ENCODE measurements at regions not wholly inside any gene's neighbourhood (a gene's known extent, or its start where the extent isn't known, plus 50 kb on each side); places are given as distances from the start of the nearest gene placed in this dataset.

- TF ChIP-seq ZNF565 (CRISPR knock-in tag; conservative IDR thresholded peaks at IDR 0.05; ENCODE audit: low read depth) (no peak), TCF4 (CRISPR knock-in tag; IDR thresholded peaks at IDR 0.05; ENCODE audit: borderline replicate concordance) (no peak), BACH2 (CRISPR knock-in tag; IDR thresholded peaks at IDR 0.05; ENCODE audit: borderline replicate concordance) (no peak)
Measured at GRCh38 chr6:14290041-14290771, 172.6 kb downstream of the CD83 start (continued).

GRCh38 chr6:14290772-14291330 lies 173.3 kb downstream of the CD83 start:
- ATAC-seq = no peak
- TF ChIP-seq POU6F1 (CRISPR knock-in tag; IDR thresholded peaks at IDR 0.05; ENCODE audit: borderline replicate concordance, low read depth) = no peak
- no peak for TF ChIP-seq ARNTL (CRISPR knock-in tag; IDR thresholded peaks at IDR 0.05; ENCODE audit: borderline replicate concordance, low read depth)
- TF ChIP-seq GLIS3 (CRISPR knock-in tag; IDR thresholded peaks at IDR 0.05) = no peak
- no peak for TF ChIP-seq CSRNP3 (CRISPR knock-in tag; IDR thresholded peaks at IDR 0.05)
- no peak for TF ChIP-seq ZFP30 (CRISPR knock-in tag; IDR thresholded peaks at IDR 0.05)
- TF ChIP-seq CSDC2 (CRISPR knock-in tag; IDR thresholded peaks at IDR 0.05) = no peak
- TF ChIP-seq CREB5 (CRISPR knock-in tag; IDR thresholded peaks at IDR 0.05; ENCODE audit: low read depth) = no peak
- TF ChIP-seq PATZ1 (CRISPR knock-in tag; IDR thresholded peaks at IDR 0.05; ENCODE audit: borderline replicate concordance) = no peak
- no peak for TF ChIP-seq BACH2 (CRISPR knock-in tag; IDR thresholded peaks at IDR 0.05; ENCODE audit: borderline replicate concordance)
- TF ChIP-seq ZNF70 (CRISPR knock-in tag; IDR thresholded peaks at IDR 0.05) = no peak
- no peak for TF ChIP-seq ISL1 (CRISPR knock-in tag; IDR thresholded peaks at IDR 0.05)
- no peak for TF ChIP-seq TSHZ2 (CRISPR knock-in tag; IDR thresholded peaks at IDR 0.05)
- no peak for TF ChIP-seq ZC3H10 (CRISPR knock-in tag; IDR thresholded peaks at IDR 0.05)
- TF ChIP-seq RARB (CRISPR knock-in tag; IDR thresholded peaks at IDR 0.05) = no peak
- TF ChIP-seq ZNF565 (CRISPR knock-in tag; conservative IDR thresholded peaks at IDR 0.05; ENCODE audit: low read depth) = no peak
- TF ChIP-seq TCF4 (CRISPR knock-in tag; IDR thresholded peaks at IDR 0.05; ENCODE audit: borderline replicate concordance) = no peak
- TF ChIP-seq SNAI2 (CRISPR knock-in tag; IDR thresholded peaks at IDR 0.05) = no peak
- TF ChIP-seq OSR1 (CRISPR knock-in tag; IDR thresholded peaks at IDR 0.05) = no peak

- no peak for ATAC-seq
Measured at GRCh38 chr6:14291331-14291730, 173.8 kb downstream of the CD83 start.

More at GRCh38 chr6:14291331-14291730, 173.8 kb downstream of the CD83 start:
- TF ChIP-seq PATZ1 (CRISPR knock-in tag; IDR thresholded peaks at IDR 0.05; ENCODE audit: borderline replicate concordance) (no peak), BACH2 (CRISPR knock-in tag; IDR thresholded peaks at IDR 0.05; ENCODE audit: borderline replicate concordance) (no peak)
